Lung (tissue), 11 donors: ENCODE measurements at regions not wholly inside any gene's neighbourhood (a gene's known extent, or its start where the extent isn't known, plus 50 kb on each side); places are given as distances from the start of the nearest gene placed in this dataset.

Experiments used
- ATAC-seq: fragments of 200-7000 bp; cut with Tn5 transposase; one replicate; pipeline ENCODE4 v1.9.1; 2020; ENCODE audit warnings: moderate number of reproducible peaks; ENCODE audit not compliant: insufficient read depth, low FRiP score
- DNase-seq, 3 donors: peaks; one replicate each; pipeline ENCODE4 v3.0.0-alpha.2; 2013 to 2017
- H3K27ac ChIP-seq, 2 donors: one replicate each; pipeline ENCODE4 v1.5.1; 2013; ENCODE audit warnings: mild to moderate bottlenecking in 2 of 2, moderate library complexity in 2 of 2, control low read depth in 1 of 2, inconsistent platforms in 1 of 2, low read depth in 1 of 2, low read length in 1 of 2
- H3K27me3 ChIP-seq, 3 donors: one replicate each; pipeline ENCODE4 v1.5.1; 2013; ENCODE audit warnings: low read length in 2 of 3; ENCODE audit not compliant: control insufficient read depth in 3 of 3, insufficient read depth in 3 of 3
- H3K36me3 ChIP-seq, 4 donors: one replicate each; pipeline ENCODE4 v1.5.1; 2013; ENCODE audit warnings: low read length in 4 of 4, mild to moderate bottlenecking in 1 of 4, moderate library complexity in 1 of 4; ENCODE audit not compliant: control insufficient read depth in 4 of 4, insufficient read depth in 4 of 4
- H3K4me1 ChIP-seq, 5 donors: one replicate each; pipeline ENCODE4 v1.5.1; 2013; ENCODE audit warnings: low read length in 5 of 5, mild to moderate bottlenecking in 2 of 5, moderate library complexity in 1 of 5; ENCODE audit not compliant: control insufficient read depth in 5 of 5, insufficient read depth in 5 of 5
- H3K4me3 ChIP-seq: one replicate; pipeline ENCODE4 v1.5.1; 2013; ENCODE audit warnings: mild to moderate bottlenecking, control low read depth, moderate library complexity
- H3K9ac ChIP-seq, 2 donors: one replicate each; pipeline ENCODE4 v1.5.1; 2013; ENCODE audit warnings: low read length in 2 of 2, control low read depth in 1 of 2; ENCODE audit not compliant: insufficient read depth in 1 of 2
- H3K9me3 ChIP-seq, 4 donors: one replicate each; pipeline ENCODE4 v1.5.1; 2013; ENCODE audit warnings: low read length in 3 of 4, mild to moderate bottlenecking in 1 of 4, moderate library complexity in 1 of 4; ENCODE audit not compliant: control insufficient read depth in 4 of 4, insufficient read depth in 3 of 4
- WGBS, 2 donors: extraction: QIAGEN DNeasy Blood & Tissue Kit; methylation state at CpG; one replicate each; pipeline ENCODE4 v1.1.7; 2013; 5-methylcytosine and 5-hydroxymethylcytosine counted together
- TF ChIP-seq, protein P1 (sequence below): IDR thresholded peaks from 2 replicates; pipeline ENCODE4 v1.5.1; 2012; ENCODE audit warnings: mild to moderate bottlenecking; ENCODE audit errors: control extremely low read depth, extremely low read depth
- donor health status: control.
- donor health status: control.
- donor health status: Bipolar disorder and iron deficiency.
- donor health status: healthy.
- donor health status: DM: yes; HTN: yes; CAD: no.

DNA sequence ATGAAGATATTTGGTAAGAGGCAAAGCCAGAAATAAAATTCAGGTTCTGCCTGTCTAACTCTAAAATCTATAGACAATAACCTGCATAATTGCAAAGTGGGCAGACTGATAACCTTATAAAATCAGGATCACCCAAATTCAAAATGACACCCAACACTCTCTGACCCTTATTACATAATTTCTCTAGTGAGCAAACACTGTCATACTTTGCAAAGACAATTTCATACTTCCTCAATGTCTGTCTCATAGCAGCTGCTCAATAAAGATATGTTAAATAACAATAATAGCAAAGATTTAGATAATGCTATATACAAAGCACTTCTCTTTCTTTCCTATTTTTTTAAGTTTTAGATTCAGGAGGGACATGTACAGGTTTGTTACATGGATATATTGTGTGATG lies 118.5 kb downstream of the UCHL5 start:
- no peak for ATAC-seq

GRCh38 chr1:192941722-192942411 lies 117.3 kb downstream of the UCHL5 start:
- WGBS, 2 donors = 93 to 95% methylated on average over 5 of the region's 5 CpGs
- H3K27me3 ChIP-seq = no peaks in the 10 kb centered on the region
- no peaks in the 10 kb centered on the region for H3K9me3 ChIP-seq
- H3K27ac ChIP-seq = no peak overlapping the region
- H3K9ac ChIP-seq = no peak overlapping the region
- no peaks in the 10 kb centered on the region for H3K36me3 ChIP-seq
- H3K4me3 ChIP-seq = no peak overlapping the region
- no peak for DNase-seq
- TF ChIP-seq, protein P1, sequence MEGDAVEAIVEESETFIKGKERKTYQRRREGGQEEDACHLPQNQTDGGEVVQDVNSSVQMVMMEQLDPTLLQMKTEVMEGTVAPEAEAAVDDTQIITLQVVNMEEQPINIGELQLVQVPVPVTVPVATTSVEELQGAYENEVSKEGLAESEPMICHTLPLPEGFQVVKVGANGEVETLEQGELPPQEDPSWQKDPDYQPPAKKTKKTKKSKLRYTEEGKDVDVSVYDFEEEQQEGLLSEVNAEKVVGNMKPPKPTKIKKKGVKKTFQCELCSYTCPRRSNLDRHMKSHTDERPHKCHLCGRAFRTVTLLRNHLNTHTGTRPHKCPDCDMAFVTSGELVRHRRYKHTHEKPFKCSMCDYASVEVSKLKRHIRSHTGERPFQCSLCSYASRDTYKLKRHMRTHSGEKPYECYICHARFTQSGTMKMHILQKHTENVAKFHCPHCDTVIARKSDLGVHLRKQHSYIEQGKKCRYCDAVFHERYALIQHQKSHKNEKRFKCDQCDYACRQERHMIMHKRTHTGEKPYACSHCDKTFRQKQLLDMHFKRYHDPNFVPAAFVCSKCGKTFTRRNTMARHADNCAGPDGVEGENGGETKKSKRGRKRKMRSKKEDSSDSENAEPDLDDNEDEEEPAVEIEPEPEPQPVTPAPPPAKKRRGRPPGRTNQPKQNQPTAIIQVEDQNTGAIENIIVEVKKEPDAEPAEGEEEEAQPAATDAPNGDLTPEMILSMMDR = no peak
- no peaks in the 10 kb centered on the region for H3K4me1 ChIP-seq
- no peak for ATAC-seq

More for the DNA sequence above, 118.5 kb downstream of the UCHL5 start:
- H3K9ac ChIP-seq = no peak overlapping the region
- no peaks in the 10 kb centered on the region for H3K4me1 ChIP-seq
- no peaks in the 10 kb centered on the region for H3K27me3 ChIP-seq
- no peaks in the 10 kb centered on the region for H3K36me3 ChIP-seq
- H3K27ac ChIP-seq = no peak overlapping the region
- no peak overlapping the region for H3K4me3 ChIP-seq
- H3K9me3 ChIP-seq = no peaks in the 10 kb centered on the region
- no peak for DNase-seq
- TF ChIP-seq, protein P1 = no peak

- Histone ChIP-seq H3K4me1 (no peaks in the 10 kb centered on the region), H3K9me3 (no peaks in the 10 kb centered on the region), H3K27ac (no peak overlapping the region), H3K9ac (no peak overlapping the region), H3K4me3 (no peak overlapping the region), H3K36me3 (no peaks in the 10 kb centered on the region), H3K27me3 (no peaks in the 10 kb centered on the region)
- WGBS, 2 donors = 84 to 93% methylated on average over 3 of the region's 3 CpGs
- no peak for ATAC-seq
- no peak for DNase-seq
- TF ChIP-seq, protein P1 = no peak
Observed at GRCh38 chr1:192943108-192943507, 116.1 kb downstream of the UCHL5 start.

- ATAC-seq = no peak
- no peak for DNase-seq
- Histone ChIP-seq H3K27me3 (no peaks in the 10 kb centered on the region), H3K9me3 (no peaks in the 10 kb centered on the region), H3K4me1 (no peaks in the 10 kb centered on the region), H3K9ac (no peak overlapping the region), H3K36me3 (no peaks in the 10 kb centered on the region), H3K4me3 (no peak overlapping the region), H3K27ac (no peak overlapping the region)
- WGBS, 2 donors = 82 to 90% methylated on average over 1 of the region's 1 CpG
- TF ChIP-seq, protein P1 = no peak
Observed at GRCh38 chr1:192943522-192943921, 115.6 kb downstream of the UCHL5 start.
